Colon (tissue), 2 donors: ENCODE measurements at regions not wholly inside any gene's neighbourhood (a gene's known extent, or its start where the extent isn't known, plus 50 kb on each side); places are given as distances from the start of the nearest gene placed in this dataset.

Experiments used
- FAIRE-seq: peaks from 2 replicates; lab custom pipeline; 2012; peaks lifted over from hg19 to GRCh38; lab: Jason Lieb, UNC
- donor health status: control.
- donor health status: control.

GRCh38 chr14:66070542-66071319, 415.4 kb upstream of the CCDC196 start:
- no peak for FAIRE-seq

- FAIRE-seq = no peak
Observed at GRCh38 chr14:66072190-66073084, 413.7 kb upstream of the CCDC196 start.

- FAIRE-seq = no peak
Observed at GRCh38 chr14:66074537-66074936, 411.6 kb upstream of the CCDC196 start.

- FAIRE-seq = no peak
Observed at GRCh38 chr14:66076176-66076575, 410.0 kb upstream of the CCDC196 start.

GRCh38 chr14:66078006-66078405, 408.2 kb upstream of the CCDC196 start:
- no peak for FAIRE-seq

- FAIRE-seq = no peak
Observed at GRCh38 chr14:66081594-66082376, 404.4 kb upstream of the CCDC196 start.

GRCh38 chr14:66085224-66085623, 400.9 kb upstream of the CCDC196 start:
- FAIRE-seq = no peak

GRCh38 chr14:66085665-66086064, 400.5 kb upstream of the CCDC196 start:
- FAIRE-seq = no peak

GRCh38 chr14:66087231-66087630, 398.9 kb upstream of the CCDC196 start:
- FAIRE-seq = no peak

- no peak for FAIRE-seq
Observed at GRCh38 chr14:66088656-66089055, 397.5 kb upstream of the CCDC196 start.

- no peak for FAIRE-seq
Observed at GRCh38 chr14:66092206-66092605, 394.0 kb upstream of the CCDC196 start.

GRCh38 chr14:66092748-66093147, 393.4 kb upstream of the CCDC196 start:
- no peak for FAIRE-seq

GRCh38 chr14:66094001-66094727, 392.0 kb upstream of the CCDC196 start:
- FAIRE-seq = no peak

- FAIRE-seq = no peak
Observed at GRCh38 chr14:66099451-66099850, 386.7 kb upstream of the CCDC196 start.

GRCh38 chr14:66099931-66100330, 386.2 kb upstream of the CCDC196 start:
- no peak for FAIRE-seq

- FAIRE-seq = no peak
Observed at GRCh38 chr14:66101662-66102061, 384.5 kb upstream of the CCDC196 start.

- FAIRE-seq = no peak
Observed at GRCh38 chr14:66104486-66104885, 381.7 kb upstream of the CCDC196 start.

GRCh38 chr14:66105815-66106214, 380.4 kb upstream of the CCDC196 start:
- no peak for FAIRE-seq

- no peak for FAIRE-seq
Observed at GRCh38 chr14:66109426-66109825, 376.7 kb upstream of the CCDC196 start.

GRCh38 chr14:66111891-66112290, 374.3 kb upstream of the CCDC196 start:
- no peak for FAIRE-seq

GRCh38 chr14:66114071-66114470, 372.1 kb upstream of the CCDC196 start:
- FAIRE-seq = no peak
